SH-SY5Y (cell line): ENCODE measurements at regions not wholly inside any gene's neighbourhood (a gene's known extent, or its start where the extent isn't known, plus 50 kb on each side); places are given as distances from the start of the nearest gene placed in this dataset.

Source experiments
- GATA2 ChIP-seq: IDR thresholded peaks from 2 replicates; pipeline ENCODE4 v1.6.1; 2011; ENCODE audit warnings: mild to moderate bottlenecking, low read depth, low read length
- GATA3 ChIP-seq: IDR thresholded peaks from 2 replicates; pipeline ENCODE4 v1.6.1; 2011; ENCODE audit warnings: low read depth, mild to moderate bottlenecking, low read length, moderate library complexity

- TF ChIP-seq GATA3 (no peak), GATA2 (no peak)
Measured at GRCh38 chr3:20280257-20280656, 94.3 kb upstream of the SGO1 start.
